A549 (cell line): ENCODE measurements at regions not wholly inside any gene's neighbourhood (a gene's known extent, or its start where the extent isn't known, plus 50 kb on each side); places are given as distances from the start of the nearest gene placed in this dataset.

Experiments
- ATAC-seq, 2 experiments: fragments of 200-7000 bp in 1 of 2; fragments of >200 bp in 1 of 2; cut with Nextera tagmentation in 1 of 2; cut with Tn5 transposase in 1 of 2; 3 replicates each; pipeline versions ENCODE4 v1.8.0 to v1.9.1; 2018 to 2020; ENCODE audit warnings: mild to moderate bottlenecking in 1 of 2, moderate library complexity in 1 of 2
- CTCF ChIA-PET: fragments of 300-600 bp; sonication (Branson Sonifier 250); formaldehyde crosslinking; extraction: SDS; loops from one replicate; lab custom pipeline; 2021; ENCODE audit warnings: antibody characterized with exemption, inconsistent platforms; lab: Yijun Ruan, JAX
- POLR2A ChIA-PET: fragments of 350-600 bp; formaldehyde crosslinking; extraction: SDS; loops from one replicate; lab custom pipeline; 2021; ENCODE audit warnings: antibody characterized with exemption, inconsistent platforms; lab: Yijun Ruan, JAX
- DNase-seq, 2 experiments: peaks; one replicate each; pipeline versions ENCODE4 v3.0.0 to v3.0.0-alpha.2; 2011 to 2016; ENCODE audit warnings: low read depth in 1 of 2, low spot score in 1 of 2
- FAIRE-seq: peaks from 2 replicates; lab custom pipeline; 2011; peaks lifted over from hg19 to GRCh38; lab: Jason Lieb, UNC
- H3K27ac ChIP-seq, 2 experiments: fragments of >200 bp; sonication (Bioruptor Twin); formaldehyde crosslinking; 3 replicates each; pipeline ENCODE4 v1.5.1; 2016 to 2017
- H3K4me1 ChIP-seq: fragments of >200 bp; sonication (Bioruptor Twin); formaldehyde crosslinking; 3 replicates; pipeline ENCODE4 v1.6.1; 2016
- H3K4me2 ChIP-seq: fragments of >200 bp; sonication (Bioruptor Twin); formaldehyde crosslinking; 3 replicates; pipeline ENCODE4 v1.6.1; 2016
- H3K4me3 ChIP-seq: fragments of >200 bp; sonication (Bioruptor Twin); formaldehyde crosslinking; 3 replicates; pipeline ENCODE4 v1.5.1; 2016
- H3K9me3 ChIP-seq: fragments of >200 bp; sonication (Bioruptor Twin); formaldehyde crosslinking; 3 replicates; pipeline ENCODE4 v1.6.1; 2016
- CHD2 ChIP-seq: fragments of 150-350 bp; IDR thresholded peaks from 2 replicates; pipeline ENCODE4 v1.6.1; 2014; ENCODE audit warnings: low read length; ENCODE audit not compliant: partially characterized antibody
- EHMT2 ChIP-seq: fragments of 200-600 bp; sonication (generic); IDR thresholded peaks from 2 replicates; pipeline ENCODE4 v1.6.1; 2016; ENCODE audit warnings: antibody characterized with exemption, low read depth, mild to moderate bottlenecking, moderate library complexity
- FOSB ChIP-seq: fragments of 250-450 bp; sonication (Bioruptor Pico); IDR thresholded peaks from 2 replicates; pipeline ENCODE4 v1.5.0; 2020; ENCODE audit warnings: mild to moderate bottlenecking, moderate library complexity
- FOSL2 ChIP-seq, 2 experiments: fragments of 450-650 bp in 1 of 2; fragments of >200 bp in 1 of 2; sonication (Bioruptor Twin) in 1 of 2; formaldehyde crosslinking; IDR thresholded peaks; 2 replicates each; pipeline versions ENCODE4 v1.5.0 to v1.6.1; 2016 to 2020; ENCODE audit warnings: mild to moderate bottlenecking in 1 of 2, moderate library complexity in 1 of 2
- FOXS1 ChIP-seq: fragments of 250-450 bp; sonication (Bioruptor Pico); IDR thresholded peaks from 2 replicates; pipeline ENCODE4 v1.5.0; 2020; ENCODE audit warnings: mild to moderate bottlenecking, moderate library complexity
- HOXB5 ChIP-seq: fragments of 250-450 bp; sonication (Bioruptor Pico); IDR thresholded peaks from 2 replicates; pipeline ENCODE4 v1.5.0; 2020; ENCODE audit warnings: mild to moderate bottlenecking, moderate library complexity
- KDM5A ChIP-seq: fragments of 200-600 bp; sonication (generic); IDR thresholded peaks from 2 replicates; pipeline ENCODE4 v1.6.1; 2016; ENCODE audit warnings: antibody characterized with exemption, mild to moderate bottlenecking
- NFE2L2 ChIP-seq: fragments of 150-350 bp; conservative IDR thresholded peaks from 2 replicates; pipeline ENCODE4 v1.6.1; 2014; ENCODE audit warnings: low read length
- NR3C1 ChIP-seq: fragments of >200 bp; sonication (Bioruptor Twin); formaldehyde crosslinking; IDR thresholded peaks from 3 replicates; pipeline ENCODE4 v1.6.1; 2017
- RCOR1 ChIP-seq: fragments of 150-350 bp; IDR thresholded peaks from 2 replicates; pipeline ENCODE4 v1.6.1; 2014; ENCODE audit warnings: antibody characterized with exemption, low read length, low read depth
- SREBF2 ChIP-seq: fragments of 450-650 bp; IDR thresholded peaks from 2 replicates; pipeline ENCODE4 v1.6.1; 2014; ENCODE audit warnings: mild to moderate bottlenecking, moderate library complexity
- TFCP2L1 ChIP-seq: fragments of 250-450 bp; sonication (Bioruptor Pico); IDR thresholded peaks from 2 replicates; pipeline ENCODE4 v1.5.0; 2021; ENCODE audit warnings: mild to moderate bottlenecking
- ZC3H11A ChIP-seq: fragments of 450-650 bp; IDR thresholded peaks from 2 replicates; pipeline ENCODE4 v1.6.1; 2014; ENCODE audit warnings: antibody characterized with exemption, mild to moderate bottlenecking
- ZNF302 ChIP-seq: fragments of 250-450 bp; sonication (Bioruptor Pico); IDR thresholded peaks from 2 replicates; pipeline ENCODE4 v1.9.0; 2021; ENCODE audit warnings: inconsistent platforms, mild to moderate bottlenecking, moderate library complexity
- ZSCAN20 ChIP-seq: fragments of 250-450 bp; sonication (Bioruptor Pico); IDR thresholded peaks from 2 replicates; pipeline ENCODE4 v1.8.0; 2022; ENCODE audit warnings: mild to moderate bottlenecking, moderate library complexity
- WGBS: methylation state at CpG from one replicate; pipeline ENCODE4 v1.1.6; 2017; ENCODE audit errors: missing lambda C conversion rate; 5-methylcytosine and 5-hydroxymethylcytosine counted together
- TF ChIP-seq, protein P1 (sequence below): fragments of 450-650 bp; IDR thresholded peaks from 2 replicates; pipeline ENCODE4 v1.6.1; 2014; ENCODE audit warnings: antibody characterized with exemption
- TF ChIP-seq, protein P2 (sequence below): IDR thresholded peaks from 2 replicates; pipeline ENCODE4 v1.6.1; 2012
- TF ChIP-seq, protein P3 (sequence below): fragments of 200-600 bp; sonication (generic); IDR thresholded peaks from 2 replicates; pipeline ENCODE4 v1.6.1; 2016; ENCODE audit warnings: antibody characterized with exemption, mild to moderate bottlenecking, moderate library complexity
- TF ChIP-seq, protein P4 (sequence below): fragments of >200 bp; sonication (Bioruptor Twin); formaldehyde crosslinking; IDR thresholded peaks from 2 replicates; pipeline ENCODE4 v1.6.1; 2016

DNA sequence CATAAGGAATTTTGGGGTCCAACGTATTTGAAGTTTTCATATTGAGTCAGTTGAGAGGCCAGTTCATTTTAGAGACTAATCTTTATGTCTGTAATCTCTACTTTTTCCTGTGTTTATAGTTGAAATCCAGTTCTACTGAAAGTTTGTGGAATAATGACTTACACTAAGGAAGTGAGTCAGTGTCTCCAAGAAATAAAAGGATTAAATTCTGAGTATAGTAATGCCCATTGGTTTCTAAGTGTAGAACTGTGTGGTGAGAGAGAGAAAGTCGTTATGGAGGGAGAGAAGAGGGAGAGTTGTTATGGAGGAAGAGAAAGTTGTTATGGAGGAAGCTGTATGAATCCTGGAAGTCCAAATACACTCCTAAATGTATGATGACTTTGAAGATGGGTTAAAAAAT, 264.6 kb upstream of the HAND2 start:
- no peak for FAIRE-seq
- Histone ChIP-seq H3K4me3 (no peak overlapping the region), H3K9me3 (no peaks in the 10 kb centered on the region), H3K4me1 (no peaks in the 10 kb centered on the region), H3K27ac (no peak overlapping the region), H3K4me2 (no peak overlapping the region)
- DNase-seq, result no peak
- WGBS, result 22% methylated on average over 2 of the region's 2 CpGs
- TF ChIP-seq FOSB (no peak), RCOR1 (no peak), ZC3H11A (no peak), NFE2L2 (no peak), KDM5A (no peak), FOXS1 (CRISPR knock-in tag) (no peak), EHMT2 (no peak), TFCP2L1 (CRISPR knock-in tag) (no peak), ZSCAN20 (CRISPR knock-in tag) (no peak), NR3C1 (no peak), SREBF2 (no peak), HOXB5 (CRISPR knock-in tag) (no peak), FOSL2 (IDR thresholded peaks at IDR 0.05) (no peak), FOSL2 (CRISPR knock-in tag; IDR thresholded peaks at IDR 0.05) (no peak), CHD2 (no peak), ZNF302 (no peak)
- TF ChIP-seq, protein P1, sequence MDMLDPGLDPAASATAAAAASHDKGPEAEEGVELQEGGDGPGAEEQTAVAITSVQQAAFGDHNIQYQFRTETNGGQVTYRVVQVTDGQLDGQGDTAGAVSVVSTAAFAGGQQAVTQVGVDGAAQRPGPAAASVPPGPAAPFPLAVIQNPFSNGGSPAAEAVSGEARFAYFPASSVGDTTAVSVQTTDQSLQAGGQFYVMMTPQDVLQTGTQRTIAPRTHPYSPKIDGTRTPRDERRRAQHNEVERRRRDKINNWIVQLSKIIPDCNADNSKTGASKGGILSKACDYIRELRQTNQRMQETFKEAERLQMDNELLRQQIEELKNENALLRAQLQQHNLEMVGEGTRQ, result no peak
- TF ChIP-seq, protein P2, sequence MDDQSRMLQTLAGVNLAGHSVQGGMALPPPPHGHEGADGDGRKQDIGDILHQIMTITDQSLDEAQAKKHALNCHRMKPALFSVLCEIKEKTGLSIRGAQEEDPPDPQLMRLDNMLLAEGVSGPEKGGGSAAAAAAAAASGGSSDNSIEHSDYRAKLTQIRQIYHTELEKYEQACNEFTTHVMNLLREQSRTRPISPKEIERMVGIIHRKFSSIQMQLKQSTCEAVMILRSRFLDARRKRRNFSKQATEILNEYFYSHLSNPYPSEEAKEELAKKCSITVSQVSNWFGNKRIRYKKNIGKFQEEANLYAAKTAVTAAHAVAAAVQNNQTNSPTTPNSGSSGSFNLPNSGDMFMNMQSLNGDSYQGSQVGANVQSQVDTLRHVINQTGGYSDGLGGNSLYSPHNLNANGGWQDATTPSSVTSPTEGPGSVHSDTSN, result no peak
- TF ChIP-seq, protein P3, sequence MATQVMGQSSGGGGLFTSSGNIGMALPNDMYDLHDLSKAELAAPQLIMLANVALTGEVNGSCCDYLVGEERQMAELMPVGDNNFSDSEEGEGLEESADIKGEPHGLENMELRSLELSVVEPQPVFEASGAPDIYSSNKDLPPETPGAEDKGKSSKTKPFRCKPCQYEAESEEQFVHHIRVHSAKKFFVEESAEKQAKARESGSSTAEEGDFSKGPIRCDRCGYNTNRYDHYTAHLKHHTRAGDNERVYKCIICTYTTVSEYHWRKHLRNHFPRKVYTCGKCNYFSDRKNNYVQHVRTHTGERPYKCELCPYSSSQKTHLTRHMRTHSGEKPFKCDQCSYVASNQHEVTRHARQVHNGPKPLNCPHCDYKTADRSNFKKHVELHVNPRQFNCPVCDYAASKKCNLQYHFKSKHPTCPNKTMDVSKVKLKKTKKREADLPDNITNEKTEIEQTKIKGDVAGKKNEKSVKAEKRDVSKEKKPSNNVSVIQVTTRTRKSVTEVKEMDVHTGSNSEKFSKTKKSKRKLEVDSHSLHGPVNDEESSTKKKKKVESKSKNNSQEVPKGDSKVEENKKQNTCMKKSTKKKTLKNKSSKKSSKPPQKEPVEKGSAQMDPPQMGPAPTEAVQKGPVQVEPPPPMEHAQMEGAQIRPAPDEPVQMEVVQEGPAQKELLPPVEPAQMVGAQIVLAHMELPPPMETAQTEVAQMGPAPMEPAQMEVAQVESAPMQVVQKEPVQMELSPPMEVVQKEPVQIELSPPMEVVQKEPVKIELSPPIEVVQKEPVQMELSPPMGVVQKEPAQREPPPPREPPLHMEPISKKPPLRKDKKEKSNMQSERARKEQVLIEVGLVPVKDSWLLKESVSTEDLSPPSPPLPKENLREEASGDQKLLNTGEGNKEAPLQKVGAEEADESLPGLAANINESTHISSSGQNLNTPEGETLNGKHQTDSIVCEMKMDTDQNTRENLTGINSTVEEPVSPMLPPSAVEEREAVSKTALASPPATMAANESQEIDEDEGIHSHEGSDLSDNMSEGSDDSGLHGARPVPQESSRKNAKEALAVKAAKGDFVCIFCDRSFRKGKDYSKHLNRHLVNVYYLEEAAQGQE, result no peak
- ATAC-seq, result no peak
- ChIA-PET CTCF (no interaction called here), POLR2A (no interaction called here)

DNA sequence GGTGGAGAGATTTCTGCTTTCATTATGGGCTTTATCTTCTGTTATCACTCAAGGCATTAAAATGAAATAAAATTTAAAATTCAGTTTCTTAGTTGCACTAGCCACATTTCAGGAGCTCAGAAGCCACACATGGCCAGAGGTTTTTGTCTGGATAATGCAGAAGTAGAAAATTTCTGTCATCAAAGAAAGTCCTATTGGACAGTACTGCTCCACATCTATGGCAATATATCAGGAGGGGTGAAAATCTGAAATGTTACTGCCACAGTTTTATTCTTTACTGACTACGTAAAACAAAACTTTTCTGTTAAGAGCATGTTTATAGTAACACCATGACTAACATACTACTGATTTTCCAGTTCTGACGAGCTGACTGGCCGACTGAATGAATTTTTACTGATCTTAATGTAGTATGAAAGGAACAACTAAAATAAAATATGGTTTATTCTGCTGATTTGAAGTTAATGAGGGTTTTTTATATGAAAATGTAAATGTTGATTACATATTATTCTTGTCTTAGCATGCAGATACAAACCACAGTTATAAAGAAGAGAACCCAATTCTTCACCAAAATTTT, 264.0 kb upstream of the HAND2 start:
- DNase-seq (no peak), ATAC-seq (no peak), FAIRE-seq (no peak)
- ChIA-PET POLR2A (no interaction called here), CTCF (no interaction called here)
- Histone ChIP-seq H3K4me2 (no peak overlapping the region), H3K27ac (no peak overlapping the region), H3K9me3 (no peaks in the 10 kb centered on the region), H3K4me3 (no peak overlapping the region), H3K4me1 (no peaks in the 10 kb centered on the region)
- WGBS, result 60% methylated on average over 3 of the region's 3 CpGs
- TF ChIP-seq FOSL2 (IDR thresholded peaks at IDR 0.05), result no peak
- TF ChIP-seq FOSL2 (CRISPR knock-in tag; IDR thresholded peaks at IDR 0.05), result no peak
- TF ChIP-seq, protein P1, result no peak
- TF ChIP-seq, protein P4, sequence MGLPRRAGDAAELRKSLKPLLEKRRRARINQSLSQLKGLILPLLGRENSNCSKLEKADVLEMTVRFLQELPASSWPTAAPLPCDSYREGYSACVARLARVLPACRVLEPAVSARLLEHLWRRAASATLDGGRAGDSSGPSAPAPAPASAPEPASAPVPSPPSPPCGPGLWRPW, result no peak
- no peak for TF ChIP-seq FOSB
- TF ChIP-seq, all 56 proteins: peak for 0
